ENCODE measurements at regions not wholly inside any gene's neighbourhood (a gene's known extent, or its start where the extent isn't known, plus 50 kb on each side); places are given as distances from the start of the nearest gene placed in this dataset.
"Not testable (repeated sequence)": the region's sequence is repeated elsewhere in the genome, so short reads cannot be mapped to it uniquely, and the experiment has no call there.

GRCh38 chr15:87547470-87548181 lies 708.9 kb downstream of the NTRK3 start:
- no peak for DNase-seq (ENCODE audit: low read depth in 2 of 2)

DNA sequence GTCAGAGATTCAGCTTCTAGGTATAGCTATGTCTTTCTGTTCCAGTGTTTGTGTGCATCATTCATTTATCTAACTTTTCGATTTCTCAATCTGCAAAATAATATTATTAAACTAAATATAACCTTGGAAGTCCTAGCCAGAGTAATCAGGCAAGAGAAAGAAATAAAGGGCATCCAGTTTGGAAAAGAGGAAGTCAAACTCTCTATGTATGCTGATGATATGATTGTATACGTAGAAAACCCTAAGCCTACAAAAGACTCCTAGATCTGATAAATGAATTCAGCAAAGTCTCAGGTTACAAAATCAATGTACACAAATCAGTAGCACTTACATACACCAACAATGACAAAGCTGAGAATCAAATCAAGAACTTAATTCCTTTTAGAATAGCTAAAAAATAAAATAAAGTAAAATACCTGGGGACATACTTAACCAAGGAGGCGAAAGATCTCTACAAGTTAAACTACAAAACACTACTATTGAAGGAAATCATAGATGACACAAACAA lies 718.2 kb downstream of the NTRK3 start:
- DNase-seq (ENCODE audit: low read depth in 2 of 2): no peak

- no peak for DNase-seq (ENCODE audit: low read depth in 2 of 2)
Observed at GRCh38 chr15:87537295-87537694, 719.2 kb downstream of the NTRK3 start.

GRCh38 chr15:87533637-87534036 lies 722.9 kb downstream of the NTRK3 start:
- not testable (repeated sequence) for DNase-seq (ENCODE audit: low read depth in 2 of 2)

GRCh38 chr15:87528873-87529272 lies 727.7 kb downstream of the NTRK3 start:
- no peak for DNase-seq (ENCODE audit: low read depth in 2 of 2)

DNA sequence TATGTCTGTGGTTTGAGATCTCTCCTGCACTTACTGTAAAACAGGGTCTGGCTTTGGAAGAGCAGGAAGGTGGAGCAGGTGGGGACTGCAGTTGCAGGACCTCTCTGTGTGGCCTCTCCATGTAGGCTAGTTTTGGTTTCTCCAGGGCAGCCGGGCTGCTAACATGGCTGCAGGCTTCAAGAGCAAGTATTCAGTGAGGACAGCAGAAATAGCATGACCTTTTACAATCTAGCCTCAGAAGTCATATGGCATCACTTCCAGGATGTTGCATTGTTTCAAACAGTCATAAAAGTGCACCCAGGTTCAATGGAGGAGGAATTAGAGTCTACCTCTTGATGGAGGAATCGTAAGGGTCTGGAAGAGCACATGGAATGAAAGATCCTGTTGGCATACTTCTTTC lies 728.7 kb downstream of the NTRK3 start:
- DNase-seq (ENCODE audit: low read depth in 2 of 2): no peak

- DNase-seq (ENCODE audit: low read depth in 2 of 2): no peak
Observed at GRCh38 chr15:87527416-87527815, 729.1 kb downstream of the NTRK3 start.

GRCh38 chr15:87523516-87523915 lies 733.0 kb downstream of the NTRK3 start:
- no peak for DNase-seq (ENCODE audit: low read depth in 2 of 2)

DNA sequence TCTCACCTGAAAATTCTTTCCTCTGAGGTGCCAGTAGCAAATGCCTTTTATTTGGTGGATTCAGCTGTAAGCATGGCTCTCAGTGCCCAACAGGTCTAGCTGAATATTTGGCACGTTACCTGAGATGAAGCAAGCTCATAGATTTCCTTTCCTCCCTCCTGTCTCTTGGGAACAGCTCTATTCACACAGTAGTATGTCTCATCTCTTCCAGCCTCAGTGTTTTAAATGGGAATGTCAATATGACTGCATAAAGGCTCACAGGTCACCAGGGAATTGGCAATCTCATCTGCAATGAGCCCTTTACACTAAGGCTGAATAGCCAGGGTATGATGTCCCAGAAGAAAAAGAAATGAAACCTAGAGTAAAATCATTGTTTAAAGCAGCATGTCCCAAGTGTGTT lies 733.5 kb downstream of the NTRK3 start:
- no peak for DNase-seq (ENCODE audit: low read depth in 2 of 2)

DNA sequence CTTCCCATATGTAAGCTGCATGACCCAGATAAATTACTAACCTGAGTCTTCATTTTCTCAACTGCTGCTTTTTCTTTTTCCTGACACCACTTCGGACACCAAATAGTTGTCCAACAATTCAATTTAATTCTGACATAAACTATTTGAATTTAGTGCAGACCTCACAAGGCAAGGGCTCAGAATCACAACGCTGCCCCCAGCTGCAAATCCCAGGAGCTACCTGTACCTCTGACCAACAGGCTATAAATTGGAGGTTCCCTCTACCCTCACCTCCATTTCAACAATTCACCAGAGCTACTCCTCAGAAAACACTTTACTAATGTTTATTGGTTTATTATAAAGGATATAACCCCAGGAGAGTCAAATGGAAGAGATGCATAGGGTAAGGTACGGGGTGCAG lies 737.6 kb downstream of the NTRK3 start:
- no peak for DNase-seq (ENCODE audit: low read depth in 2 of 2)

GRCh38 chr15:87508086-87508485 lies 748.5 kb downstream of the NTRK3 start:
- no peak for DNase-seq (ENCODE audit: low read depth in 2 of 2)

GRCh38 chr15:87502173-87502572 lies 754.4 kb downstream of the NTRK3 start:
- DNase-seq (ENCODE audit: low read depth in 2 of 2): no peak

DNA sequence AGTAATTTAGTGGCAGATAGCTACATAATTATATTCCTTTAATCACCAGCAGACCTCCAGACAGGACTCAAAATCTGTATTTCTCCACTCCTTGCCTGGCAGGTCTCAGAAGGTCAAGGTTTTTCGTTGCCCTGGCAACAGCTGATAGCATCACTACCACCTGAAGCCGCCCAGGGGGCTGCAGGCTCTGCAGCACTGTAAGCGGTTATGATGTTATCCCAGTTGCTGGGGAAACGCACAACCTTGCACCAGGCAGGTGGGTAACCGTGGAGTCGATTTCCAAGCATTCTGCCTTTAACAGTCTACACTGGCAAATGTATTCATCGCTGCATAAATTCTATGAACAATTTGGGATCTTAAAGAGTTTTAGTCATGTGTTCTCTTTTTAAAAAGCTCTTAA lies 756.3 kb downstream of the NTRK3 start:
- DNase-seq (ENCODE audit: low read depth in 2 of 2): no peak

- DNase-seq (ENCODE audit: low read depth in 2 of 2): no peak
Observed at GRCh38 chr15:87498560-87498959, 758.0 kb downstream of the NTRK3 start.

GRCh38 chr15:87496795-87497194 lies 759.7 kb downstream of the NTRK3 start:
- DNase-seq (ENCODE audit: low read depth in 2 of 2): no peak

DNA sequence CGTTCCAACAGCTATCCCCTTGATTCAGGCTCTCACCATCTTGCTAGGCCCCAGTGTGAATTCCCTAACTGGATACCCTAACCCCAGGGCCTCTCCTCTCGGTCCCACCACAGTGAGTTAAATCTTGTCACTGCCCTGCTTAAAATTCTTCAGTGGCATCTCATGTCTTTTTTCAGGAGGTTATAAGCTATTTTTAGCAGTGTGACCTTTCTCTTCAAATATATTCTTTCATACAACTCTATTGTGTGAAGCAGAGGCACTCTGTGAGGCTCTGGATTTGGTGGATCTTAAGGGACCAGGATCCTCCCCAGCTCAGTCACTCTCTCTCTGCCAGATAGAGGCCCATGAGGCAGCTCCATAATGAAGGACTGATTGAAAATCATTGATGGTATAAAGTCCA lies 760.4 kb downstream of the NTRK3 start:
- DNase-seq (ENCODE audit: low read depth in 2 of 2): no peak

- no peak for DNase-seq (ENCODE audit: low read depth in 2 of 2)
Observed at GRCh38 chr15:87493803-87494202, 762.7 kb downstream of the NTRK3 start.

- no peak for DNase-seq (ENCODE audit: low read depth in 2 of 2)
Observed at GRCh38 chr15:87492321-87492720, 764.2 kb downstream of the NTRK3 start.

GRCh38 chr15:87490666-87491065 lies 765.9 kb downstream of the NTRK3 start:
- DNase-seq (ENCODE audit: low read depth in 2 of 2): no peak

GRCh38 chr15:87489902-87490665 lies 766.5 kb downstream of the NTRK3 start:
- no peak for DNase-seq (ENCODE audit: low read depth in 2 of 2)

GRCh38 chr15:87489456-87489855 lies 767.1 kb downstream of the NTRK3 start:
- DNase-seq (ENCODE audit: low read depth in 2 of 2): no peak

GRCh38 chr15:87487484-87487883 lies 769.1 kb downstream of the NTRK3 start:
- DNase-seq (ENCODE audit: low read depth in 2 of 2): no peak

- DNase-seq (ENCODE audit: low read depth in 2 of 2): no peak
Observed at GRCh38 chr15:87483468-87483867, 773.1 kb downstream of the NTRK3 start.
